ENCODE measurements at regions not wholly inside any gene's neighbourhood (a gene's known extent, or its start where the extent isn't known, plus 50 kb on each side); places are given as distances from the start of the nearest gene placed in this dataset.
"Not testable (repeated sequence)": the region's sequence is repeated elsewhere in the genome, so short reads cannot be mapped to it uniquely, and the experiment has no call there.

GRCh38 chr5:8563540-8563939, 694.6 kb downstream of the MTRR start:
- not testable (repeated sequence) for TF ChIP-seq CTCF (IDR thresholded peaks at IDR 0.05); FOXP1 (CRISPR knock-in tag; IDR thresholded peaks at IDR 0.05; ENCODE audit: borderline replicate concordance); CDX4 (CRISPR knock-in tag; IDR thresholded peaks at IDR 0.05; ENCODE audit: borderline replicate concordance); E2F5 (CRISPR knock-in tag; IDR thresholded peaks at IDR 0.05); AFF4 (CRISPR knock-in tag; IDR thresholded peaks at IDR 0.05; ENCODE audit: borderline replicate concordance)
